ENCODE measurements at regions not wholly inside any gene's neighbourhood (a gene's known extent, or its start where the extent isn't known, plus 50 kb on each side); places are given as distances from the start of the nearest gene placed in this dataset.
"Not testable (repeated sequence)": the region's sequence is repeated elsewhere in the genome, so short reads cannot be mapped to it uniquely, and the experiment has no call there.

- DNase-seq: no peak
Measured at GRCh38 chr1:25020173-25020845, 90.2 kb upstream of the RUNX3 start.

- DNase-seq: no peak
Measured at GRCh38 chr1:25019337-25020172, 89.5 kb upstream of the RUNX3 start.

- no peak for DNase-seq
Measured at GRCh38 chr1:25018943-25019336, 88.9 kb upstream of the RUNX3 start.

GRCh38 chr1:25018110-25018735, 88.1 kb upstream of the RUNX3 start:
- DNase-seq: no peak

- no peak for DNase-seq
Measured at GRCh38 chr1:25017436-25018109, 87.5 kb upstream of the RUNX3 start.

- no peak for DNase-seq
Measured at GRCh38 chr1:25012966-25013962, 83.2 kb upstream of the RUNX3 start.

GRCh38 chr1:25011943-25012638, 82.0 kb upstream of the RUNX3 start:
- no peak for DNase-seq

- no peak for DNase-seq
Measured at GRCh38 chr1:25011275-25011674, 81.2 kb upstream of the RUNX3 start.

- no peak for DNase-seq
Measured at GRCh38 chr1:25009671-25010262, 79.7 kb upstream of the RUNX3 start.

- no peak for DNase-seq
Measured at GRCh38 chr1:25008192-25008485, 78.1 kb upstream of the RUNX3 start.

- DNase-seq: not testable (repeated sequence)
Measured at GRCh38 chr1:25007390-25008191, 77.5 kb upstream of the RUNX3 start.

GRCh38 chr1:25006770-25007169, 76.7 kb upstream of the RUNX3 start:
- no peak for DNase-seq

- DNase-seq: no peak
Measured at GRCh38 chr1:25004355-25004754, 74.3 kb upstream of the RUNX3 start.

- no peak for DNase-seq
Measured at GRCh38 chr1:25003457-25004190, 73.5 kb upstream of the RUNX3 start.

- no peak for DNase-seq
Measured at GRCh38 chr1:25003000-25003399, 72.9 kb upstream of the RUNX3 start.

- no peak for DNase-seq
Measured at GRCh38 chr1:25001125-25001915, 71.2 kb upstream of the RUNX3 start.

GRCh38 chr1:24999906-25000305, 69.8 kb upstream of the RUNX3 start:
- no peak for DNase-seq

GRCh38 chr1:24999426-24999825, 69.3 kb upstream of the RUNX3 start:
- DNase-seq: no peak
